Loucy (cell line): ENCODE measurements at regions not wholly inside any gene's neighbourhood (a gene's known extent, or its start where the extent isn't known, plus 50 kb on each side); places are given as distances from the start of the nearest gene placed in this dataset.

Experiments used
- H2AFZ ChIP-seq: fragments of 200-600 bp; sonication (generic); 2 replicates; pipeline ENCODE4 v1.6.0; 2016; ENCODE audit warnings: antibody characterized with exemption, mild to moderate bottlenecking, low read length, moderate library complexity
- H3F3A ChIP-seq: fragments of 200-600 bp; 2 replicates; pipeline ENCODE4 v1.6.0; 2016; ENCODE audit warnings: antibody characterized with exemption, low read depth, mild to moderate bottlenecking
- H3K27me3 ChIP-seq: fragments of 200-600 bp; sonication (generic); 2 replicates; pipeline ENCODE4 v1.6.1; 2014; ENCODE audit warnings: low read length, mild to moderate bottlenecking; ENCODE audit not compliant: insufficient read depth, poor library complexity, severe bottlenecking
- H3K36me3 ChIP-seq: fragments of 200-600 bp; sonication (generic); 2 replicates; pipeline ENCODE4 v1.6.1; 2016; ENCODE audit warnings: low read length; ENCODE audit not compliant: insufficient read depth
- H3K4me1 ChIP-seq: fragments of 200-600 bp; sonication (generic); 2 replicates; pipeline ENCODE4 v1.5.1; 2014; ENCODE audit warnings: low read length, mild to moderate bottlenecking; ENCODE audit not compliant: insufficient read depth, poor library complexity, severe bottlenecking
- H3K4me2 ChIP-seq: fragments of 200-600 bp; sonication (generic); 2 replicates; pipeline ENCODE4 v1.6.0; 2014; ENCODE audit warnings: antibody characterized with exemption, low read length, low read depth, mild to moderate bottlenecking; ENCODE audit not compliant: poor library complexity, severe bottlenecking
- H3K4me3 ChIP-seq: fragments of 200-600 bp; sonication (generic); 2 replicates; pipeline ENCODE4 v1.5.1; 2014; ENCODE audit warnings: low read length, mild to moderate bottlenecking, mixed read lengths; ENCODE audit not compliant: poor library complexity, severe bottlenecking
- H3K79me2 ChIP-seq: fragments of 200-600 bp; sonication (generic); 2 replicates; pipeline ENCODE4 v1.6.1; 2014; ENCODE audit warnings: low read length; ENCODE audit not compliant: insufficient read depth
- H3K9ac ChIP-seq: fragments of 200-600 bp; sonication (generic); 2 replicates; pipeline ENCODE4 v1.6.0; 2014; ENCODE audit warnings: mild to moderate bottlenecking, low read depth, low read length, moderate library complexity; ENCODE audit not compliant: poor library complexity, severe bottlenecking
- H3K9me2 ChIP-seq: fragments of 200-600 bp; sonication (generic); replicated peaks from 2 replicates; pipeline ENCODE4 v1.6.1; 2016; ENCODE audit warnings: low read depth, low read length, mixed read lengths
- H3K9me3 ChIP-seq: fragments of 200-600 bp; sonication (generic); 2 replicates; pipeline ENCODE4 v1.6.1; 2014; ENCODE audit warnings: mild to moderate bottlenecking, antibody characterized with exemption, low read length, low read depth; ENCODE audit not compliant: insufficient read depth
- H4K20me1 ChIP-seq: fragments of 200-600 bp; sonication (generic); 2 replicates; pipeline ENCODE4 v1.6.0; 2014; ENCODE audit warnings: antibody characterized with exemption, low read length, mild to moderate bottlenecking; ENCODE audit not compliant: insufficient read depth, poor library complexity, severe bottlenecking
- CTCF ChIP-seq: fragments of 200-600 bp; sonication (generic); conservative IDR thresholded peaks from 2 replicates; pipeline ENCODE4 v1.5.1; 2014; ENCODE audit warnings: mild to moderate bottlenecking, antibody characterized with exemption, low read length
- EZH2phosphoT487 ChIP-seq: fragments of 200-600 bp; IDR thresholded peaks from 2 replicates; pipeline ENCODE4 v1.6.1; 2018; ENCODE audit warnings: antibody characterized with exemption, mild to moderate bottlenecking, moderate library complexity, borderline replicate concordance

GRCh38 chr7:101684983-101685330 is 55.9 kb upstream of the MYL10 start:
- Histone ChIP-seq H3K9ac (no peak overlapping the region), H3K36me3 (no peaks in the 10 kb centered on the region), H4K20me1 (no peaks in the 10 kb centered on the region), H3K27me3 (no peaks in the 10 kb centered on the region), H3K9me2 (no peaks in the 10 kb centered on the region), H3K4me1 (peaks cover 10% of the 10 kb centered on the region), H3K9me3 (no peaks in the 10 kb centered on the region), H3K4me3 (no peak overlapping the region), H3K4me2 (no peak overlapping the region), H3K79me2 (no peaks in the 10 kb centered on the region), H3F3A (no peaks in the 10 kb centered on the region), H2AFZ (no peak overlapping the region)
- no peak for TF ChIP-seq EZH2phosphoT487

GRCh38 chr7:101686030-101686429 is 56.9 kb upstream of the MYL10 start:
- Histone ChIP-seq H3K4me2 (no peak overlapping the region), H3K27me3 (no peaks in the 10 kb centered on the region), H3K9me3 (no peaks in the 10 kb centered on the region), H3K4me1 (peaks cover 10% of the 10 kb centered on the region), H3K36me3 (no peaks in the 10 kb centered on the region), H4K20me1 (no peaks in the 10 kb centered on the region), H2AFZ (no peak overlapping the region), H3K9me2 (no peaks in the 10 kb centered on the region), H3K79me2 (no peaks in the 10 kb centered on the region), H3F3A (no peaks in the 10 kb centered on the region), H3K9ac (no peak overlapping the region), H3K4me3 (no peak overlapping the region)
- no peak for TF ChIP-seq CTCF
- no peak for TF ChIP-seq EZH2phosphoT487

GRCh38 chr7:101687081-101687480 is 58.0 kb upstream of the MYL10 start:
- Histone ChIP-seq H3K4me2 (no peak overlapping the region), H3K4me1 (peaks cover 10% of the 10 kb centered on the region), H3K27me3 (no peaks in the 10 kb centered on the region), H3K9me2 (no peaks in the 10 kb centered on the region), H3K36me3 (no peaks in the 10 kb centered on the region), H3K79me2 (no peaks in the 10 kb centered on the region), H3K4me3 (no peak overlapping the region), H3K9ac (no peak overlapping the region), H3K9me3 (no peaks in the 10 kb centered on the region), H3F3A (no peaks in the 10 kb centered on the region), H2AFZ (no peak overlapping the region), H4K20me1 (no peaks in the 10 kb centered on the region)
- no peak for TF ChIP-seq EZH2phosphoT487
- no peak for TF ChIP-seq CTCF

GRCh38 chr7:101687791-101688182 is 58.7 kb upstream of the MYL10 start:
- no peak for TF ChIP-seq CTCF
- TF ChIP-seq EZH2phosphoT487: no peak
- Histone ChIP-seq H3K4me1 (peaks cover 10% of the 10 kb centered on the region), H3K9me3 (no peaks in the 10 kb centered on the region), H3K9me2 (no peaks in the 10 kb centered on the region), H4K20me1 (no peaks in the 10 kb centered on the region), H3K27me3 (no peaks in the 10 kb centered on the region), H2AFZ (peak overlapping the region; percentile 63), H3K36me3 (no peaks in the 10 kb centered on the region), H3K4me3 (peak overlapping the region; percentile 53), H3F3A (no peaks in the 10 kb centered on the region), H3K9ac (peak overlapping the region; percentile 54), H3K4me2 (peak overlapping the region; percentile 46), H3K79me2 (no peaks in the 10 kb centered on the region)
